ENCODE measurements at regions not wholly inside any gene's neighbourhood (a gene's known extent, or its start where the extent isn't known, plus 50 kb on each side); places are given as distances from the start of the nearest gene placed in this dataset.

DNA sequence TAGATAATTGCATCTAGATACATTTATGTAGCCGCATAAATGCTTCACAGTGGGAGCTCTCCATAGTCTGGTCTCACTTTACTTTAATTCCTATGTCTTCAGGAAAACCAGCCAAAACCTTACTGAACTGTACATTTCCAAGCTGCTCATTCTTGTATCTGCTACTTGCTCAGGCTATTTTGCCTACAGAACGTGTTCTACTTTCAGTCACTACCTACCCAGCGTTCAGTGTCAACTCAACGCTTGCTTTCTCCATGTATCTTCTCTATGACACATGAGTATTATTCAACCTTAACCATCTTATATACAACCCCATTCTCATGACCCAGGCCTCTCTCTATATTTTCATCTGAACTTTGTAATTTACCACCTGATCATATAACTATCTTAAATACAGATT lies 101.9 kb downstream of the KLF12 start:
- H3K27ac ChIP-seq, result no peak overlapping the region

DNA sequence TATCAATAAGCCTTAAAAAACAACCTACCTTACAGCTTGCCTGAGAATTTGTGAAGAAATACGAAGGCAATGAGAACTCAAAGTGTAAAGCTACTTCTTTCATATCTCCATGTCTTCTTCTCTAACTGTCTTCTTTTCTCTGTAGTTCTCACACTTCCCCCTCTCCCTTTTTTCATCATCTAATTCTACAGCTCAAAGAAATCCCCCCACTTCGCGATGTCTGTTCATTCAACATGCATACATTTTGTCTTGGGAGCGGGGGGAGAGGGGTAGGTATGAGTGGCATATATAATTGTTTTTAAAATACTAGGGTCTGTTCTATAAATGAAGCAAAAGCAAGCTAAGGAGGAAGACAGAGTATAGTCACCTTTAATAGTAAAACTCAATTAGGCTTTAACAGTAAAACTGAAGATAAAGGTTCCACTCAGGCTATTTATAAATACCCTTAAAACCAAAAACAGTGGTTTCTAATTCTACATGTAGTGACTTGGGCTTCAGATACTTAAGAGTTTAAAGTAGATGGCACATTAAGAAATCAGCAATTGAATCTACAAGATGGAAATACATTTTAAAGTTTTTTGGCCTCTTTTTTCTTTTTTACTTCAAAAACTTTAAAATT lies 106.9 kb downstream of the KLF12 start:
- no peak overlapping the region for H3K27ac ChIP-seq
- TF ChIP-seq, protein P1, sequence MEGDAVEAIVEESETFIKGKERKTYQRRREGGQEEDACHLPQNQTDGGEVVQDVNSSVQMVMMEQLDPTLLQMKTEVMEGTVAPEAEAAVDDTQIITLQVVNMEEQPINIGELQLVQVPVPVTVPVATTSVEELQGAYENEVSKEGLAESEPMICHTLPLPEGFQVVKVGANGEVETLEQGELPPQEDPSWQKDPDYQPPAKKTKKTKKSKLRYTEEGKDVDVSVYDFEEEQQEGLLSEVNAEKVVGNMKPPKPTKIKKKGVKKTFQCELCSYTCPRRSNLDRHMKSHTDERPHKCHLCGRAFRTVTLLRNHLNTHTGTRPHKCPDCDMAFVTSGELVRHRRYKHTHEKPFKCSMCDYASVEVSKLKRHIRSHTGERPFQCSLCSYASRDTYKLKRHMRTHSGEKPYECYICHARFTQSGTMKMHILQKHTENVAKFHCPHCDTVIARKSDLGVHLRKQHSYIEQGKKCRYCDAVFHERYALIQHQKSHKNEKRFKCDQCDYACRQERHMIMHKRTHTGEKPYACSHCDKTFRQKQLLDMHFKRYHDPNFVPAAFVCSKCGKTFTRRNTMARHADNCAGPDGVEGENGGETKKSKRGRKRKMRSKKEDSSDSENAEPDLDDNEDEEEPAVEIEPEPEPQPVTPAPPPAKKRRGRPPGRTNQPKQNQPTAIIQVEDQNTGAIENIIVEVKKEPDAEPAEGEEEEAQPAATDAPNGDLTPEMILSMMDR (conservative IDR thresholded peaks at IDR 0.05), result no peak

More for the DNA sequence above, 101.9 kb downstream of the KLF12 start:
- TF ChIP-seq, protein P1 (conservative IDR thresholded peaks at IDR 0.05), result no peak

GRCh38 chr13:74026753-74027152 lies 107.5 kb downstream of the KLF12 start:
- TF ChIP-seq, protein P1 (conservative IDR thresholded peaks at IDR 0.05), result no peak
- H3K27ac ChIP-seq, result no peak overlapping the region

GRCh38 chr13:74025369-74025768 lies 108.8 kb downstream of the KLF12 start:
- H3K27ac ChIP-seq, result no peak overlapping the region
- TF ChIP-seq, protein P1 (conservative IDR thresholded peaks at IDR 0.05), result no peak

DNA sequence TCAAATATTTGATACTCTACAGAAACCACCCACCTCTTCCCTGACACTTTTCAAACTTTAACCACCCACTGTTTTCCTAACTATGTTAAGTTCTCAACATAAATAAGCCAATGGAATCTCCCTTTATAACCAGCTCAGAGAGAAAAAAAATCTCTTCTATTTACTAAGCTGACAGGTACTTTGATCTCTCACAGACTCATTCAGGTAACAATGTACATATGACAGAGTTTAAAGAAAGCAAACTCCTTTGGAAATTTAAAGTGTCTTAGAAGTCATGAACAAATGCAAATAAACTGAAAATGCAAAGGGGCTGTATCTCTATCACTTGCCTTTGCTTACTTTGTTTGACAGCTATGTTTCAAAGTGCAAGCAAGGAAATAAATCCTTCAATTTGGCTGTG lies 109.3 kb downstream of the KLF12 start:
- H3K27ac ChIP-seq, result no peak overlapping the region
- TF ChIP-seq, protein P1 (conservative IDR thresholded peaks at IDR 0.05), result no peak

DNA sequence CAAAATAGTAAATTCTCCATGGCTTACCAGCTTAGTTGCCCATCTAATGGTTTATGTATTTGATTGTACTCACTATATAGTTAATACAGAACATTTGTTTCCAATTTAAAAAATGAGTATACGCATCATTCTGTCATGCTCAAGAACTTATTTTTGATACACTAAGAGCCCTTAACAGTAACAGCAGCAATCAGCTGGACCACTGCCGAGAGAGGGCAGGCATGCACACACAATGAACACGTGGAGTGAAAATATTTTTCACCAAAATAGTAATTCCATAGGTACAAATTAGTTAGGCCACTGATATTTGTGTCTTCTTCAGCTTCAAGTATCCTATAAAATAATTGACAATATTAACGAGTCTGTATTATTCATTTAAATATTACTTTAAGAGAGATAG lies 109.9 kb downstream of the KLF12 start:
- no peak overlapping the region for H3K27ac ChIP-seq
- TF ChIP-seq, protein P1 (conservative IDR thresholded peaks at IDR 0.05), result no peak

DNA sequence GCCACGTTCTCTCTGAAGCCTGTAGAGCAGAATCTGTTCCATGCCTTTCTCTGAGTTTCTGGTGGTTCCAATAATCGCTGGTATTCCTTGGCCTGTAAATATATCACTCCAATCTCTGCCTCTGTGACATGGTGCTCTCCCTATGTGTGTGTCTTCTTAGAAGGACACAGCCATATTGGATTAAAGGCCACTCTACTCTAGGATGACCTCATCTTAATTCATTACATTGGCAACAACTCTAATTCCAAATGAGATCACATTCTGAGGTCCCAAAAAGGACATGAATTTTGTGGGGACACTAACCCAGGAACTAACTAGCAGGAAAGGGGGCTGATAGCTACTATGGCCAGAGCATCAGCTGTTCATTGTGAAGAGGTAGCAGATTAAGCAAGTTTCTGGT lies 110.7 kb downstream of the KLF12 start:
- TF ChIP-seq, protein P1 (conservative IDR thresholded peaks at IDR 0.05), result no peak
- H3K27ac ChIP-seq, result no peak overlapping the region
